Keratinocyte (primary cell): ENCODE measurements at regions not wholly inside any gene's neighbourhood (a gene's known extent, or its start where the extent isn't known, plus 50 kb on each side); places are given as distances from the start of the nearest gene placed in this dataset.

Source experiments
- CTCF ChIP-seq, 3 experiments: IDR thresholded peaks in 1 of 3; conservative IDR thresholded peaks in 1 of 3; optimal IDR thresholded peaks in 1 of 3; 2 replicates in 2 of 3; 3 replicates in 1 of 3; pipeline versions ENCODE3 to v1.5.1; 2011; ENCODE audit warnings: low read length in 3 of 3, mild to moderate bottlenecking in 3 of 3, moderate library complexity in 2 of 3, control low read depth in 1 of 3, inconsistent platforms in 1 of 3; ENCODE audit not compliant: insufficient read depth in 2 of 3; ENCODE audit errors: extremely low read depth in 1 of 3
- EZH2 ChIP-seq: IDR thresholded peaks from one replicate; pipeline ENCODE4 v1.6.1; 2012; ENCODE audit warnings: inconsistent platforms, mild to moderate bottlenecking, low read length, moderate library complexity

- TF ChIP-seq CTCF (optimal IDR thresholded peaks at IDR 0.05 in 1 of 3, IDR thresholded peaks at IDR 0.05 in 1 of 3, conservative IDR thresholded peaks at IDR 0.05 in 1 of 3; ENCODE audit: extremely low read depth in 1 of 3, insufficient read depth in 2 of 3, low read length in 3 of 3) (peak; percentile 8 to 35 (median 10)), EZH2 (no peak)
Observed at GRCh38 chr19:23996549-23996948, 81.9 kb downstream of the ZNF726 start.
